ENCODE measurements at regions not wholly inside any gene's neighbourhood (a gene's known extent, or its start where the extent isn't known, plus 50 kb on each side); places are given as distances from the start of the nearest gene placed in this dataset.

DNA sequence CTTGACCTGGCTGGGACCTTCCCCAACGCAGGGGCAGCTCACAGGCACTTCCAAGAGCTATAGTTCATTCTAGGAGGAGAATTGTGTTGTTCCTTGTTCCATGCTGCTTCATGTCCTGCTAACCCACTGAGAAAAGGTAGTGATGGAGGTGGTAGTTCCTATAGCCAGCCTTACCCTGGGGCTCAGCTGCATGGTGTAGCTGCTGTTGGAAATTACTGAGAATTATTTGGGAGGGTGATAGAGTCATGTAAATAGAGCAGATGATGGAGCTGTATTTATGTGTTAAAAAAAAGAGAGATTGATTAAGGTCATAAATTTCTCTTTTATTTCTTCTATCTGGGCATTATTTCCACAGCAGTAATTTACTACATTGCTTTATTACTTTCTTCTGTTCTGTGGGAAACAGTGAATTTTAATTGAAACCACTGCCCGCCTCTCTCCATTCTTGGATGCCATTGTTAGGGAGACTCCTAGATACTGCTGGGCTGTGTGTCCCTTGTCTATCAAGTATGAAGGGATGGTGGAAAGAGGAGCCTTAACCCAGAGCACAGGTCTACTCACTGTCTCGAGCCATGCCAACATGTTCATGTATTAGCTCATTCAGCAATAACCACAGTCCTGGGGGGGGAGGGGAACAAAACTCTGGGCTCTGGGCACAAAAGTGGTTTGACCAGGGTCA is 309.2 kb downstream of the FAT3 start:
- no peak for TF ChIP-seq EZH2 (IDR thresholded peaks at IDR 0.05; ENCODE audit: insufficient read depth, poor library complexity, severe bottlenecking)
- TF ChIP-seq EZH2phosphoT487 (IDR thresholded peaks at IDR 0.05; ENCODE audit: insufficient read depth, low read depth) = no peak

Data from GM23248 (cell line).